ENCODE measurements at regions not wholly inside any gene's neighbourhood (a gene's known extent, or its start where the extent isn't known, plus 50 kb on each side); places are given as distances from the start of the nearest gene placed in this dataset.

- TF ChIP-seq POLR2A (IDR thresholded peaks at IDR 0.05; ENCODE audit: low read length) (no peak), GATA1 (IDR thresholded peaks at IDR 0.05; ENCODE audit: low read depth, low read length) (no peak)
Measured at GRCh38 chr19:14322889-14323463, 58.3 kb upstream of the ADGRE5 start.
